ENCODE measurements at regions not wholly inside any gene's neighbourhood (a gene's known extent, or its start where the extent isn't known, plus 50 kb on each side); places are given as distances from the start of the nearest gene placed in this dataset.

- no peak for TF ChIP-seq RAD21 (IDR thresholded peaks at IDR 0.05; ENCODE audit: low read depth)
Observed at GRCh38 chr12:115000038-115000437, 316.1 kb upstream of the TBX3 start (continued).

GRCh38 chr12:114998750-114999128 lies 314.8 kb upstream of the TBX3 start:
- intact Hi-C loops (cut with micrococcal nuclease): no loop called here

More at GRCh38 chr12:114998750-114999128, 314.8 kb upstream of the TBX3 start:
- Histone ChIP-seq H2AFZ (ENCODE audit: low read depth, low read length, poor library complexity, severe bottlenecking) (no peak overlapping the region), H4K20me1 (ENCODE audit: insufficient read depth) (no peaks in the 10 kb centered on the region), H3K9me2 (ENCODE audit: insufficient read depth) (no peaks in the 10 kb centered on the region), H3K9ac (ENCODE audit: low read length) (no peak overlapping the region), H3K4me1 (ENCODE audit: control insufficient read depth in 1 of 2, insufficient read depth in 2 of 2, low read length in 2 of 2) (peaks cover 3 to 11% of the 10 kb centered on the region in 2 experiments; a peak in 3 of 4 replicates), H3K79me2 (ENCODE audit: insufficient read depth, low read length) (no peaks in the 10 kb centered on the region), H3K36me3 (ENCODE audit: control insufficient read depth in 1 of 2, insufficient read depth in 2 of 2, low read length in 2 of 2) (no peaks in the 10 kb centered on the region), H3K27me3 (ENCODE audit: insufficient read depth, low read length) (no peaks in the 10 kb centered on the region; the same call in 1 of the 2 replicates), H3K4me2 (ENCODE audit: low read length) (no peak overlapping the region), H3K27ac (ENCODE audit: low read depth, low read length) (no peak overlapping the region), H3K9me3 (ENCODE audit: control insufficient read depth in 1 of 2, insufficient read depth in 1 of 2, low read depth in 1 of 2, low read length in 2 of 2) (0 out of 4 replicates have a peak, but pooled peaks cover 0 to 9% of the 10 kb centered on the region in 2 experiments), H3K4me3 (replicated peaks in 1 of 2; ENCODE audit: low read depth in 1 of 2, low read length in 2 of 2) (no peak overlapping the region)
- CTCF ChIA-PET: no interaction called here
- no peak for TF ChIP-seq ZFX (IDR thresholded peaks at IDR 0.05)
- no peak for TF ChIP-seq MAX (IDR thresholded peaks at IDR 0.05)
- no peak for TF ChIP-seq ZBTB33 (IDR thresholded peaks at IDR 0.05; ENCODE audit: extremely low read depth, insufficient replicate concordance, low read length)
- no peak for TF ChIP-seq ELF1 (IDR thresholded peaks at IDR 0.05; ENCODE audit: borderline replicate concordance, low read depth)
- no peak for TF ChIP-seq TCF7L2 (IDR thresholded peaks at IDR 0.05; ENCODE audit: borderline replicate concordance, extremely low read depth, insufficient read depth, insufficient read length)
- TF ChIP-seq CBX3 (IDR thresholded peaks at IDR 0.05; ENCODE audit: low read depth): no peak
- TF ChIP-seq SRF (IDR thresholded peaks at IDR 0.05; ENCODE audit: low read depth): no peak
- TF ChIP-seq ATF3 (IDR thresholded peaks at IDR 0.05): no peak
- no TSS peak for BruUV-seq (replicated peaks)
- RAD21 ChIA-PET (ENCODE audit: low non-redundant PET in 1 of 2, low total read pairs in 2 of 2, uncharacterized antibody in 2 of 2, unreplicated experiment in 2 of 2): no interaction called here
- no peak for DNase-seq (ENCODE audit: low read depth, low spot score)
- ATAC-seq: no peak
- POLR2A ChIA-PET: no interaction called here

Measured in HCT116 (cell line).